HepG2 (cell line): ENCODE measurements at regions not wholly inside any gene's neighbourhood (a gene's known extent, or its start where the extent isn't known, plus 50 kb on each side); places are given as distances from the start of the nearest gene placed in this dataset.

Source experiments
- ATAC-seq: fragments of 200-7000 bp; cut with Tn5 transposase; 3 replicates; pipeline ENCODE4 v1.9.1; 2020; ENCODE audit warnings: mild to moderate bottlenecking, moderate library complexity
- BruUV-seq: library from RNA; stranded (reverse); fragments of 400-500 nt; replicated peaks from 2 replicates; lab custom pipeline; 2021; lab: Mats Ljungman, UMichigan
- CTCF ChIA-PET: fragments of 300-600 bp; formaldehyde crosslinking; extraction: SDS; loops from one replicate; lab custom pipeline; 2021; ENCODE audit warnings: low total read pairs, inconsistent platforms, low intra/inter-chr PET ratio; lab: Yijun Ruan, JAX
- POLR2A ChIA-PET: fragments of 350-600 bp; sonication (Branson Sonifier 250); formaldehyde crosslinking; loops from one replicate; lab custom pipeline; 2020; ENCODE audit warnings: antibody characterized with exemption, inconsistent platforms; lab: Yijun Ruan, JAX
- DNase-seq: peaks from one replicate; pipeline ENCODE4 v3.0.0-alpha.2; 2015; ENCODE audit warnings: low spot score
- FAIRE-seq: peaks from 3 replicates; lab custom pipeline; 2011; peaks lifted over from hg19 to GRCh38; lab: Jason Lieb, UNC
- H2AFZ ChIP-seq: one replicate; pipeline ENCODE4 v1.6.1; 2011; ENCODE audit warnings: low read length, inconsistent platforms
- H3K27ac ChIP-seq: fragments of 300-600 bp; 3 replicates; pipeline ENCODE4 v1.8.0; 2011; ENCODE audit warnings: mixed run types, mild to moderate bottlenecking, mixed read lengths, low read length, inconsistent platforms; ENCODE audit not compliant: insufficient read depth; ENCODE audit errors: extremely low read length
- H3K27me3 ChIP-seq, 2 experiments: fragments of 200-600 bp in 1 of 2; 2 replicates in 1 of 2; 3 replicates in 1 of 2; pipeline versions ENCODE4 v1.6.0 to v1.8.0; 2011; ENCODE audit warnings: low read length in 2 of 2, mild to moderate bottlenecking in 2 of 2, moderate library complexity in 2 of 2, inconsistent platforms in 1 of 2; ENCODE audit not compliant: insufficient read depth in 2 of 2, control insufficient read depth in 1 of 2
- H3K36me3 ChIP-seq, 2 experiments: fragments of 200-600 bp in 1 of 2; replicated peaks in 1 of 2; 2 replicates in 1 of 2; 3 replicates in 1 of 2; pipeline versions ENCODE4 v1.5.1 to v1.8.0; 2011; ENCODE audit warnings: low read length in 2 of 2, inconsistent platforms in 1 of 2; ENCODE audit not compliant: insufficient read depth in 2 of 2, control insufficient read depth in 1 of 2
- H3K4me1 ChIP-seq: 2 replicates; pipeline ENCODE4 v1.5.1; 2012; ENCODE audit warnings: low read length, inconsistent platforms; ENCODE audit not compliant: insufficient read depth
- H3K4me2 ChIP-seq: 2 replicates; pipeline ENCODE4 v1.6.0; 2011; ENCODE audit warnings: low read depth, low read length, inconsistent platforms
- H3K4me3 ChIP-seq, 3 experiments: fragments of 200-600 bp in 1 of 3; sonication (generic), shearing (Covaris generic) in 1 of 3; replicated peaks in 1 of 3; 2 replicates each; pipeline ENCODE4 v1.5.1; 2011 to 2016; ENCODE audit warnings: low read length in 3 of 3, inconsistent platforms in 2 of 3, low read depth in 2 of 3, mild to moderate bottlenecking in 2 of 3, control low read depth in 1 of 3, mixed read lengths in 1 of 3; ENCODE audit not compliant: insufficient read depth in 1 of 3
- H3K79me2 ChIP-seq: one replicate; pipeline ENCODE4 v1.6.1; 2011; ENCODE audit warnings: low read length, inconsistent platforms; ENCODE audit not compliant: insufficient read depth
- H3K9ac ChIP-seq: 2 replicates; pipeline ENCODE4 v1.6.0; 2011; ENCODE audit warnings: mild to moderate bottlenecking, low read depth, low read length, inconsistent platforms; ENCODE audit not compliant: insufficient read depth
- H3K9me3 ChIP-seq: 2 replicates; pipeline ENCODE4 v1.5.1; 2012; ENCODE audit warnings: mild to moderate bottlenecking, low read length
- H4K20me1 ChIP-seq: 2 replicates; pipeline ENCODE4 v1.6.0; 2011; ENCODE audit warnings: inconsistent platforms, mild to moderate bottlenecking, low read length, moderate library complexity; ENCODE audit not compliant: insufficient read depth
- CHCHD3 ChIP-seq: sonication (generic); formaldehyde crosslinking; IDR thresholded peaks from 2 replicates; pipeline ENCODE4 v1.8.0; 2022; ENCODE audit warnings: mild to moderate bottlenecking, missing genetic modification reagents, moderate library complexity
- HNF4A ChIP-seq: sonication (generic); formaldehyde crosslinking; IDR thresholded peaks from 2 replicates; pipeline ENCODE4 v1.4.0; 2020; ENCODE audit warnings: missing genetic modification reagents
- NR1H2 ChIP-seq: sonication (generic); formaldehyde crosslinking; IDR thresholded peaks from 2 replicates; pipeline ENCODE4 v1.8.1; 2022; ENCODE audit warnings: low read depth, missing genetic modification reagents, borderline replicate concordance
- PTBP1 ChIP-seq: fragments of 200-400 bp; formaldehyde crosslinking; IDR thresholded peaks from 2 replicates; pipeline ENCODE4 v1.6.1; 2018; ENCODE audit warnings: low read length, low read depth; ENCODE audit not compliant: poor library complexity, severe bottlenecking
- SAFB2 ChIP-seq: sonication (generic); formaldehyde crosslinking; IDR thresholded peaks from 2 replicates; pipeline ENCODE4 v1.5.1; 2020; ENCODE audit warnings: missing genetic modification reagents, low read depth, mild to moderate bottlenecking, borderline replicate concordance
- SNRNP70 ChIP-seq: fragments of 200-400 bp; formaldehyde crosslinking; IDR thresholded peaks from 2 replicates; pipeline ENCODE4 v1.6.1; 2017; ENCODE audit warnings: mild to moderate bottlenecking, low read depth, low read length, moderate library complexity
- TMF1 ChIP-seq: sonication (generic); formaldehyde crosslinking; IDR thresholded peaks from 2 replicates; pipeline ENCODE4 v1.8.1; 2022; ENCODE audit warnings: low read depth, missing genetic modification reagents
- ZBTB2 ChIP-seq: sonication (generic); formaldehyde crosslinking; IDR thresholded peaks from 2 replicates; pipeline ENCODE4 v1.8.0; 2022; ENCODE audit warnings: low read depth, missing genetic modification reagents
- ZBTB34 ChIP-seq: sonication (generic); formaldehyde crosslinking; IDR thresholded peaks from 2 replicates; pipeline ENCODE4 v1.8.0; 2022; ENCODE audit warnings: mild to moderate bottlenecking, missing genetic modification reagents
- ZBTB7A ChIP-seq: sonication (generic); formaldehyde crosslinking; IDR thresholded peaks from 2 replicates; pipeline ENCODE4 v1.8.0; 2022; ENCODE audit warnings: mild to moderate bottlenecking, missing genetic modification reagents
- ZFAT ChIP-seq: sonication (generic); formaldehyde crosslinking; conservative IDR thresholded peaks from 2 replicates; pipeline ENCODE4 v1.8.1; 2023; ENCODE audit warnings: missing genetic modification reagents, inconsistent platforms
- ZNF260 ChIP-seq: sonication (generic); formaldehyde crosslinking; IDR thresholded peaks from 2 replicates; pipeline ENCODE4 v1.4.0; 2020; ENCODE audit warnings: missing genetic modification reagents, low read depth, mild to moderate bottlenecking, borderline replicate concordance
- ZNF644 ChIP-seq: IDR thresholded peaks from 2 replicates; pipeline ENCODE4 v1.6.1; 2016; ENCODE audit warnings: low read depth
- ZSCAN20 ChIP-seq: sonication (generic); formaldehyde crosslinking; IDR thresholded peaks from 2 replicates; pipeline ENCODE4 v1.4.0; 2020; ENCODE audit warnings: missing genetic modification reagents, mild to moderate bottlenecking, borderline replicate concordance
- WGBS: methylation state at CpG from one replicate; pipeline ENCODE4 v1.1.6; 2017; ENCODE audit warnings: low lambda C conversion rate; 5-methylcytosine and 5-hydroxymethylcytosine counted together
- in situ Hi-C: cut with HindIII; loops from 2 replicates; pipeline ENCODE4 v1.10.0; 2017; ENCODE audit warnings: low pct_unique_long_range_greater_than_20kb; ENCODE audit not compliant: extremely low pct_ligation_motif_present
- intact Hi-C: fragments of 100-400 bp; cut with micrococcal nuclease; formaldehyde crosslinking; loops from one replicate; pipeline ENCODE4 v1.10.0; 2022; ENCODE audit not compliant: unreplicated experiment

- Histone ChIP-seq H3K9ac (no peak overlapping the region), H3K4me2 (no peak overlapping the region), H3K79me2 (no peaks in the 10 kb centered on the region), H3K27me3 (no peaks in the 10 kb centered on the region), H3K4me1 (no peaks in the 10 kb centered on the region), H3K27ac (no peak overlapping the region), H4K20me1 (no peaks in the 10 kb centered on the region), H2AFZ (no peak overlapping the region), H3K4me3 (no peak overlapping the region), H3K36me3 (no peaks in the 10 kb centered on the region), H3K9me3 (no peaks in the 10 kb centered on the region)
- BruUV-seq: no TSS peak
- in situ Hi-C loops: no loop called here
- no peak for TF ChIP-seq ZBTB7A (CRISPR knock-in tag)
- no peak for TF ChIP-seq HNF4A (CRISPR knock-in tag)
- TF ChIP-seq PTBP1: no peak
- DNase-seq (no peak), ATAC-seq (no peak), FAIRE-seq (no peak)
- 7% methylated on average over 4 of the region's 4 CpGs for WGBS
- intact Hi-C loops: no loop called here
- CTCF ChIA-PET: no interaction called here
- POLR2A ChIA-PET: no interaction called here
These were observed 148.3 kb downstream of the JRKL start for GRCh38 chr11:96538104-96538503.

GRCh38 chr11:96538622-96539021, 148.8 kb downstream of the JRKL start:
- no peaks in the 10 kb centered on the region for H3K9me3 ChIP-seq
- H3K27me3 ChIP-seq: no peaks in the 10 kb centered on the region
- BruUV-seq: no TSS peak
- H2AFZ ChIP-seq: no peak overlapping the region
- no peak overlapping the region for H3K4me2 ChIP-seq
- no peaks in the 10 kb centered on the region for H4K20me1 ChIP-seq
- ChIA-PET CTCF (no interaction called here), POLR2A (no interaction called here)
- no peak overlapping the region for H3K9ac ChIP-seq
- no peak overlapping the region for H3K4me3 ChIP-seq
- intact Hi-C loops (no loop called here), in situ Hi-C loops (no loop called here)
- ATAC-seq (no peak), DNase-seq (no peak), FAIRE-seq (no peak)
- no peaks in the 10 kb centered on the region for H3K4me1 ChIP-seq
- H3K36me3 ChIP-seq: no peaks in the 10 kb centered on the region
- TF ChIP-seq TMF1 (CRISPR knock-in tag) (no peak), ZNF260 (CRISPR knock-in tag) (no peak), NR1H2 (CRISPR knock-in tag) (no peak), ZBTB34 (CRISPR knock-in tag) (no peak), SNRNP70 (no peak), SAFB2 (no peak), ZBTB2 (CRISPR knock-in tag) (no peak), ZSCAN20 (no peak), ZNF644 (CRISPR knock-in tag) (no peak), ZFAT (CRISPR knock-in tag) (no peak), CHCHD3 (CRISPR knock-in tag) (no peak)
- no peaks in the 10 kb centered on the region for H3K79me2 ChIP-seq
- H3K27ac ChIP-seq: no peak overlapping the region
